Type B pancreatic cell (in vitro differentiated cells): ENCODE measurements at regions not wholly inside any gene's neighbourhood (a gene's known extent, or its start where the extent isn't known, plus 50 kb on each side); places are given as distances from the start of the nearest gene placed in this dataset.

Experiments
- DNase-seq: peaks from one replicate; pipeline ENCODE4 v3.0.0; 2021; ENCODE audit warnings: mixed read lengths; ENCODE audit not compliant: unreplicated experiment; ENCODE audit errors: extremely low spot score
- H3K27ac Mint-ChIP-seq: 2 replicates; pipeline ENCODE4 v1.8.0; 2021; ENCODE audit warnings: mild to moderate bottlenecking, mixed read lengths
- H3K27me3 Mint-ChIP-seq: 2 replicates; pipeline ENCODE4 v1.8.0; 2021; ENCODE audit warnings: mixed read lengths
- H3K36me3 Mint-ChIP-seq: 2 replicates; pipeline ENCODE4 v1.8.0; 2021; ENCODE audit warnings: mixed read lengths
- H3K4me1 Mint-ChIP-seq: one replicate; pipeline ENCODE4 v1.8.0; 2021; ENCODE audit warnings: mixed read lengths; ENCODE audit not compliant: unreplicated experiment
- H3K4me3 Mint-ChIP-seq: 2 replicates; pipeline ENCODE4 v1.8.0; 2021; ENCODE audit warnings: mild to moderate bottlenecking, mixed read lengths
- H3K9me3 Mint-ChIP-seq: 2 replicates; pipeline ENCODE4 v1.8.0; 2021; ENCODE audit warnings: mixed read lengths
- TF ChIP-seq, protein P1 (sequence below): fragments of 200-600 bp; sonication (generic); conservative IDR thresholded peaks from 2 replicates; pipeline ENCODE4 v1.5.0; 2021; ENCODE audit warnings: antibody characterized with exemption, mild to moderate bottlenecking

DNA sequence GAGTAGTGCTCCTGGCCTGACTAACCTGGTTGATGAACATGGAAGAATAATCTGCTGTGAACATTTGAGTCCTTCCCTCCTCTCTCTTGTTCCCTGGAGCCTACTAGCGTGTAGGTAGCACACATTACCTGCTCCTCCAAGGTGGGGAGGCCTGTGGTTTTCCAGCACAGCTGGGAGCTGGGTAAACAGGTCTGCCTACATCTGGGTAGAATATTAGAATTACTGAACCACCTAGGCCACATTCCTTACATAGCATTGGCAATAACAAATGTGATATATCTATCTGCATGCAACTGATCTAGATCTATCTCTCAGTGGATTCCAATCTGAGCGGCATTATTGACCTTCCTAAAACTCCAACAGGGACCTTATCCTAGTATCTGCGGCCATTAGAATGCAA is 151.0 kb upstream of the ZNF366 start:
- H3K27me3 Mint-ChIP-seq: no peaks in the 10 kb centered on the region
- peaks cover 13% of the 10 kb centered on the region for H3K4me1 Mint-ChIP-seq
- peaks cover 3% of the 10 kb centered on the region for H3K9me3 Mint-ChIP-seq
- H3K36me3 Mint-ChIP-seq: no peaks in the 10 kb centered on the region
- DNase-seq: no peak
- H3K4me3 Mint-ChIP-seq: no peak overlapping the region
- H3K27ac Mint-ChIP-seq: no peak overlapping the region
- TF ChIP-seq, protein P1, sequence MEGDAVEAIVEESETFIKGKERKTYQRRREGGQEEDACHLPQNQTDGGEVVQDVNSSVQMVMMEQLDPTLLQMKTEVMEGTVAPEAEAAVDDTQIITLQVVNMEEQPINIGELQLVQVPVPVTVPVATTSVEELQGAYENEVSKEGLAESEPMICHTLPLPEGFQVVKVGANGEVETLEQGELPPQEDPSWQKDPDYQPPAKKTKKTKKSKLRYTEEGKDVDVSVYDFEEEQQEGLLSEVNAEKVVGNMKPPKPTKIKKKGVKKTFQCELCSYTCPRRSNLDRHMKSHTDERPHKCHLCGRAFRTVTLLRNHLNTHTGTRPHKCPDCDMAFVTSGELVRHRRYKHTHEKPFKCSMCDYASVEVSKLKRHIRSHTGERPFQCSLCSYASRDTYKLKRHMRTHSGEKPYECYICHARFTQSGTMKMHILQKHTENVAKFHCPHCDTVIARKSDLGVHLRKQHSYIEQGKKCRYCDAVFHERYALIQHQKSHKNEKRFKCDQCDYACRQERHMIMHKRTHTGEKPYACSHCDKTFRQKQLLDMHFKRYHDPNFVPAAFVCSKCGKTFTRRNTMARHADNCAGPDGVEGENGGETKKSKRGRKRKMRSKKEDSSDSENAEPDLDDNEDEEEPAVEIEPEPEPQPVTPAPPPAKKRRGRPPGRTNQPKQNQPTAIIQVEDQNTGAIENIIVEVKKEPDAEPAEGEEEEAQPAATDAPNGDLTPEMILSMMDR: no peak

- peaks cover 3% of the 10 kb centered on the region for H3K9me3 Mint-ChIP-seq
- no peak overlapping the region for H3K4me3 Mint-ChIP-seq
- peaks cover 21% of the 10 kb centered on the region for H3K4me1 Mint-ChIP-seq
- H3K27me3 Mint-ChIP-seq: no peaks in the 10 kb centered on the region
- no peak overlapping the region for H3K27ac Mint-ChIP-seq
- no peaks in the 10 kb centered on the region for H3K36me3 Mint-ChIP-seq
- TF ChIP-seq, protein P1: no peak
- no peak for DNase-seq
These were observed 149.7 kb upstream of the ZNF366 start for GRCh38 chr5:72656756-72657513.

GRCh38 chr5:72656331-72656730 is 149.1 kb upstream of the ZNF366 start:
- TF ChIP-seq, protein P1: no peak
- DNase-seq: no peak
- Mint-ChIP-seq H3K27me3 (no peaks in the 10 kb centered on the region), H3K36me3 (no peaks in the 10 kb centered on the region), H3K4me1 (peaks cover 24% of the 10 kb centered on the region), H3K27ac (no peak overlapping the region), H3K4me3 (no peak overlapping the region), H3K9me3 (peaks cover 3% of the 10 kb centered on the region)

DNA sequence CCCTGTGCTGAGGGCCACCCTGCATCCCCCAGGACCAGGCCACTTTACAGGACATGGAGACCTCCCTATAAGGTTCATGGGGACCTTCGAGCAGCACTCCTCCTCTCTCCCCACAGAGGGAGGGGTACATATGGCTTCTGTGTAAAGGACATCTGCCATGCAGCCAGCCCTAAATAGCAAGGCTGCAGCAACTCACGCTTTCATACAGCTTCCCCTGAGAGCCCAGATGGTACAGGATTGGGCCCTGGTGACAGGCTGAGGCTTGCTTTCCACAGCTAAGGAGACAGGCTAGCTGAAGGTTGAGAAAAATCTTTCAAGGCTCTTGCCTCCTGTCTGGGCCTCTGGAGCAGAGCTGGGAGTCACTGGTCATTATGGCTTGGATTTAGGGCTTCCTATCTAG is 147.0 kb upstream of the ZNF366 start:
- Mint-ChIP-seq H3K27me3 (no peaks in the 10 kb centered on the region), H3K4me3 (no peak overlapping the region), H3K9me3 (peaks cover 3% of the 10 kb centered on the region), H3K27ac (no peak overlapping the region), H3K36me3 (no peaks in the 10 kb centered on the region), H3K4me1 (peaks cover 30% of the 10 kb centered on the region)
- no peak for DNase-seq
- TF ChIP-seq, protein P1: no peak

- H3K36me3 Mint-ChIP-seq: no peaks in the 10 kb centered on the region
- H3K4me1 Mint-ChIP-seq: peaks cover 34% of the 10 kb centered on the region
- DNase-seq: no peak
- H3K27ac Mint-ChIP-seq: no peak overlapping the region
- TF ChIP-seq, protein P1: no peak
- H3K27me3 Mint-ChIP-seq: no peaks in the 10 kb centered on the region
- no peaks in the 10 kb centered on the region for H3K9me3 Mint-ChIP-seq
- no peak overlapping the region for H3K4me3 Mint-ChIP-seq
These were observed 146.4 kb upstream of the ZNF366 start for GRCh38 chr5:72653586-72653985.
